Loucy (cell line): ENCODE measurements at regions not wholly inside any gene's neighbourhood (a gene's known extent, or its start where the extent isn't known, plus 50 kb on each side); places are given as distances from the start of the nearest gene placed in this dataset.

ENCODE experiments used
- H2AFZ ChIP-seq: fragments of 200-600 bp; sonication (generic); 2 replicates; pipeline ENCODE4 v1.6.0; 2016; ENCODE audit warnings: antibody characterized with exemption, mild to moderate bottlenecking, low read length, moderate library complexity
- H3F3A ChIP-seq: fragments of 200-600 bp; 2 replicates; pipeline ENCODE4 v1.6.0; 2016; ENCODE audit warnings: antibody characterized with exemption, low read depth, mild to moderate bottlenecking
- H3K27me3 ChIP-seq: fragments of 200-600 bp; sonication (generic); 2 replicates; pipeline ENCODE4 v1.6.1; 2014; ENCODE audit warnings: low read length, mild to moderate bottlenecking; ENCODE audit not compliant: insufficient read depth, poor library complexity, severe bottlenecking
- H3K36me3 ChIP-seq: fragments of 200-600 bp; sonication (generic); 2 replicates; pipeline ENCODE4 v1.6.1; 2016; ENCODE audit warnings: low read length; ENCODE audit not compliant: insufficient read depth
- H3K4me1 ChIP-seq: fragments of 200-600 bp; sonication (generic); 2 replicates; pipeline ENCODE4 v1.5.1; 2014; ENCODE audit warnings: low read length, mild to moderate bottlenecking; ENCODE audit not compliant: insufficient read depth, poor library complexity, severe bottlenecking
- H3K4me2 ChIP-seq: fragments of 200-600 bp; sonication (generic); 2 replicates; pipeline ENCODE4 v1.6.0; 2014; ENCODE audit warnings: antibody characterized with exemption, low read length, low read depth, mild to moderate bottlenecking; ENCODE audit not compliant: poor library complexity, severe bottlenecking
- H3K4me3 ChIP-seq: fragments of 200-600 bp; sonication (generic); 2 replicates; pipeline ENCODE4 v1.5.1; 2014; ENCODE audit warnings: low read length, mild to moderate bottlenecking, mixed read lengths; ENCODE audit not compliant: poor library complexity, severe bottlenecking
- H3K79me2 ChIP-seq: fragments of 200-600 bp; sonication (generic); 2 replicates; pipeline ENCODE4 v1.6.1; 2014; ENCODE audit warnings: low read length; ENCODE audit not compliant: insufficient read depth
- H3K9ac ChIP-seq: fragments of 200-600 bp; sonication (generic); 2 replicates; pipeline ENCODE4 v1.6.0; 2014; ENCODE audit warnings: mild to moderate bottlenecking, low read depth, low read length, moderate library complexity; ENCODE audit not compliant: poor library complexity, severe bottlenecking
- H3K9me2 ChIP-seq: fragments of 200-600 bp; sonication (generic); replicated peaks from 2 replicates; pipeline ENCODE4 v1.6.1; 2016; ENCODE audit warnings: low read depth, low read length, mixed read lengths
- H3K9me3 ChIP-seq: fragments of 200-600 bp; sonication (generic); 2 replicates; pipeline ENCODE4 v1.6.1; 2014; ENCODE audit warnings: mild to moderate bottlenecking, antibody characterized with exemption, low read length, low read depth; ENCODE audit not compliant: insufficient read depth
- H4K20me1 ChIP-seq: fragments of 200-600 bp; sonication (generic); 2 replicates; pipeline ENCODE4 v1.6.0; 2014; ENCODE audit warnings: antibody characterized with exemption, low read length, mild to moderate bottlenecking; ENCODE audit not compliant: insufficient read depth, poor library complexity, severe bottlenecking
- EZH2phosphoT487 ChIP-seq: fragments of 200-600 bp; IDR thresholded peaks from 2 replicates; pipeline ENCODE4 v1.6.1; 2018; ENCODE audit warnings: antibody characterized with exemption, mild to moderate bottlenecking, moderate library complexity, borderline replicate concordance
- TF ChIP-seq, protein P1 (sequence below): fragments of 200-600 bp; sonication (generic); conservative IDR thresholded peaks from 2 replicates; pipeline ENCODE4 v1.5.1; 2014; ENCODE audit warnings: mild to moderate bottlenecking, antibody characterized with exemption, low read length

DNA sequence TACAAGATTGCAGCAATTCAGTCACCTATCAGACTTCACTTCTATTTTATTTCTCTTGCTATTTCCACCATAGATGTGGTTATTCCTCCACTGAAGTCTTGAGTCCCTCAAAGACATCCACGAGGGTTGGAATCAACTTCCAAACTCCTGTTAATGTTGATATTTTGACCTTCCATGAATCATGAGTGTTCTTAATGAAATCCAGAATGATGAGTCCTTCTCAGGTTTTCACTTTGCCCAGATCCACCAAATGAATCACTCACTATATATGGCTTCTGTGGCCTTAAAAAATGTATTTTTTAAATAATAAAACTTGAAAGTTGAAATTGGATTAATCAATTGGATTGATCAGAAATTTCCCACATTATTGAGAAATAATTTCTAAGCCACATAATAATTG, 1821.0 kb downstream of the EFNA5 start:
- H3K9ac ChIP-seq = no peak overlapping the region
- TF ChIP-seq, protein P1, sequence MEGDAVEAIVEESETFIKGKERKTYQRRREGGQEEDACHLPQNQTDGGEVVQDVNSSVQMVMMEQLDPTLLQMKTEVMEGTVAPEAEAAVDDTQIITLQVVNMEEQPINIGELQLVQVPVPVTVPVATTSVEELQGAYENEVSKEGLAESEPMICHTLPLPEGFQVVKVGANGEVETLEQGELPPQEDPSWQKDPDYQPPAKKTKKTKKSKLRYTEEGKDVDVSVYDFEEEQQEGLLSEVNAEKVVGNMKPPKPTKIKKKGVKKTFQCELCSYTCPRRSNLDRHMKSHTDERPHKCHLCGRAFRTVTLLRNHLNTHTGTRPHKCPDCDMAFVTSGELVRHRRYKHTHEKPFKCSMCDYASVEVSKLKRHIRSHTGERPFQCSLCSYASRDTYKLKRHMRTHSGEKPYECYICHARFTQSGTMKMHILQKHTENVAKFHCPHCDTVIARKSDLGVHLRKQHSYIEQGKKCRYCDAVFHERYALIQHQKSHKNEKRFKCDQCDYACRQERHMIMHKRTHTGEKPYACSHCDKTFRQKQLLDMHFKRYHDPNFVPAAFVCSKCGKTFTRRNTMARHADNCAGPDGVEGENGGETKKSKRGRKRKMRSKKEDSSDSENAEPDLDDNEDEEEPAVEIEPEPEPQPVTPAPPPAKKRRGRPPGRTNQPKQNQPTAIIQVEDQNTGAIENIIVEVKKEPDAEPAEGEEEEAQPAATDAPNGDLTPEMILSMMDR = no peak
- no peak for TF ChIP-seq EZH2phosphoT487
- H3K9me2 ChIP-seq = no peaks in the 10 kb centered on the region

DNA sequence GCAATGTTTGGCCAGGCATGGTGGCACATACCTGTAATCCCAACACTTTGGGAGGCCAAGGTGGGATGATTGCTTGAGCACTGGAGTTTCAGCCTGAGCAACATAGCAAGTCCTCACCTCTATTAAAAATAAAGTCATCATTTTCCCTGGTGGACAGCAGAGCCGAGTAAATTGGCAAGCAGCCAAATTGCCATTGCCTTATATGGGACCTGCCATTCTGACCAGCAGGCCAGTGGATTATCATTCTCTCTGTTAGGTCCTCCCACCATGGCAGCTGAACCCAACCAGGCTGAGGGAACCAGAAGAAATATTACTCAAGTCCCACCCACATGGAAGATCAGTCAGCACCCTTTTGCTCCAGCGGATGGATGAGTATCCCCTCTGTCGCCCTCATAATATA, 1829.9 kb downstream of the EFNA5 start:
- Histone ChIP-seq H4K20me1 (no peaks in the 10 kb centered on the region), H2AFZ (no peak overlapping the region), H3K4me3 (no peak overlapping the region), H3K4me2 (no peak overlapping the region), H3F3A (no peaks in the 10 kb centered on the region), H3K9ac (no peak overlapping the region), H3K4me1 (no peaks in the 10 kb centered on the region), H3K27me3 (no peaks in the 10 kb centered on the region), H3K79me2 (no peaks in the 10 kb centered on the region), H3K36me3 (no peaks in the 10 kb centered on the region), H3K9me3 (no peaks in the 10 kb centered on the region), H3K9me2 (no peaks in the 10 kb centered on the region)
- TF ChIP-seq EZH2phosphoT487 = no peak
- TF ChIP-seq, protein P1 = no peak

More for the DNA sequence above, 1821.0 kb downstream of the EFNA5 start:
- Histone ChIP-seq H3K4me2 (no peak overlapping the region), H3K4me1 (no peaks in the 10 kb centered on the region), H3K79me2 (no peaks in the 10 kb centered on the region), H3K4me3 (no peak overlapping the region), H3F3A (no peaks in the 10 kb centered on the region), H4K20me1 (no peaks in the 10 kb centered on the region), H3K36me3 (no peaks in the 10 kb centered on the region), H3K9me3 (no peaks in the 10 kb centered on the region), H2AFZ (no peak overlapping the region), H3K27me3 (no peaks in the 10 kb centered on the region)

DNA sequence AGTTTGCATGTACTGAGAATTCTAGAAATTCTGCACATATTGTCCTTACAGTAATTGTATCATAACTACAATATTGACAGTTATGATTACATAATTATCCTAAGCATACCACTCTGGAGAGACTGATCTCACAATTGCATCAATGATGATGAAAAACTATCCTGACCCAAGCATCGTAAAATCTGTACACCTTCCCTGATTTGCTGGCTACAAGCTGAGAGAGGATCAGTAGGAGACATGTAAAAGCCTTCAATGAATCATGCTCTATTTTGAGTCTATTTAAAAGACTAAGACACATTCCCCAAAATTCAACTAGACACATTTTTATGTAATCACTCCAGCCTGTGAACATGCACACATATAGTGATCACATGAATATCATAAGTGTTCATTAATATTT, 1833.8 kb downstream of the EFNA5 start:
- Histone ChIP-seq H4K20me1 (no peaks in the 10 kb centered on the region), H3K9me2 (no peaks in the 10 kb centered on the region), H3K27me3 (no peaks in the 10 kb centered on the region), H2AFZ (no peak overlapping the region), H3K4me1 (no peaks in the 10 kb centered on the region), H3K4me3 (no peak overlapping the region), H3K36me3 (no peaks in the 10 kb centered on the region), H3K79me2 (no peaks in the 10 kb centered on the region), H3K9me3 (no peaks in the 10 kb centered on the region), H3F3A (no peaks in the 10 kb centered on the region), H3K4me2 (no peak overlapping the region), H3K9ac (no peak overlapping the region)
- TF ChIP-seq, protein P1 = no peak
- no peak for TF ChIP-seq EZH2phosphoT487
